Embryonic facial prominence (tissue), 1 donor: ENCODE measurements at regions not wholly inside any gene's neighbourhood (a gene's known extent, or its start where the extent isn't known, plus 50 kb on each side); places are given as distances from the start of the nearest gene placed in this dataset.
"Not testable (repeated sequence)": the region's sequence is repeated elsewhere in the genome, so short reads cannot be mapped to it uniquely, and the experiment has no call there.

ENCODE experiments used
- DNase-seq: peaks from one replicate; pipeline ENCODE4 v3.0.0-alpha.2; 2016; ENCODE audit errors: extremely low spot score

DNA sequence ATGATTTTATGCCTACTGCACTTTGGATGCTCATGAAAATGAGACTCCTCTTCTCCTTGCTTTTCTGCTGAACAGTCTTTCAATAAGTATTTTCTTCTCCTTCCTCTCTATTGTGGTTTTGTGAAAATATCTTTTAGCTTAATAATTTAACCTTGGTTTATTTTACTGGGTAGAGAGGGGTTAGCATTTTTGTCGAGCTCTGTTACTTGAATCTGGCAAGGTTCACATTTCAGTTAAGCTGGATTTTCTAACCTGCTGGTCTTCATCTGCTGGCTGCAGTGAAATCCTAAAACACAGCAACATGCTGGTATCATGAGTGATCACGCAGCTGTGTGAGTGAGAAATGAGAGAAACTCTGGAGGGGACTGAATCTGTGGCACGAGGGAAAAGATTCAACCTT is 222.7 kb upstream of the NOX3 start:
- DNase-seq, result no peak

DNA sequence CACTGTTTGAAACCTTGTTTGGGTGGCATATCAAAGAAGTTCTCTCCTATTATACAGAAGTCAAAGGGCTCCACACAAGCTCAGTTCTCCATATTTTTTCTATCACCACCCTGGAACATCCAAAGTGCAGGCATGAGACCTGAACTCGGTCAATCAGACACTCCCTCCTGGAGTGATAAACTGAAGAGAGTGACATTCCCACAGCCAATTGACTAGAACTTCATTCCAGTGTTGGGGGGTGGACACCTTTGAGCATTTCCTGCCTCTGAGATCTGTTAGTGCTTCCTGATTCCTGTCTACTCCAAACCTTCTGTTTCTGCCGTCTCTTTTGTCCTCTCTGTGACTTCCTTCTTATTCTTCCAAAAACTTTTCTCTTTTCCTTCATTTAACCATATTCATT is 220.7 kb upstream of the NOX3 start:
- no peak for DNase-seq

DNA sequence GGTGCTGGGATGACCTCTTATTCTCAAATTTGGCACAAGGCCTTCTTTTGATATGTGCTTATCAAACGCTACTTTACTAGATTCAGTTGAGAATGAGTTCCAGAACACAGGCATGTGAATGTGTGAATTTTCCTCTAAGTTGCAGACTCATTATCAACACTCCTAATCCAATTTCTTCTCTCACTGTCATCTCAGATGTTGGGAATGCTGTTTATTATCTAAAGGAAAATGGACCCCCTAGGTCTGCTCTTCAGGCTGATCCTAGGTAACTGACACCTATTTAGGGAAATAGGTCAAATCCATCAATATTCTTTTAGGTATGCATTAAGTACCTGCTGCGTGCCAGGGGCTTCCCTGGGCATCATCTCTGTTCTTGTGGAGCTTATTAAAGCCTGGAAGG is 215.0 kb upstream of the NOX3 start:
- no peak for DNase-seq

DNA sequence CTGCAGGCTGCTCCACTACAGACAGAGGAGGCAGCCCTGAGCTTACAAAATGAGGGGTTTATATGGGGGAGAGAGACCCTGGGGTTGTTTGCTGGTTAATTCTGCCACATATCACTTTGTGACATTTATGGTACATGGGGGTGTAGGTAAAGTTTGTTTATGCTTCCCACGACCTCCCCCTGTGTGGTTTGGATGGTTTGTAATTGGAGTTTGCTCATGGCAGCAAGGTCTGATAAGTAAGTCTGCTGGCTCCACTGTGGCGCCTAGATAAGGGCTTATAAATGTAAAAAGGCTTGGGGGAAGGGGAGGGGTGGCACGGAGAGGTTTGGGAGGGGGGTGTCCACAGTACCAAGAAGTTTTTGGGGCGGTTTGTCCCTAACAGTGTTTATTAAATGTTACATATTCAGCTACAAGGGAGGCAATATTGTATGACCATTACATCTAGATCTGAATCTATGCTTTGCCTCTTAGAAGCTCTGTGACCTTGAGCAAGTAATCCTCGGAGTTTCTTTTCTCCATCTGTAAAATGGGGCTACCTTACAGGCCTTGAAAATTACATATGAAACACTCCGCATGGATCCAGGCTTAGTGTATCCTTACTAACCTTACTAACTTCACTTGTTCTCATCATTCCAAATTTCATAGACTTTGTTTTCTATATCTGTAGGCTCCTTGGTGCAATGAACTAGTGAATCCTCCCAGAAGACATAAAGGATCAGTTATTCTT is 204.8 kb upstream of the NOX3 start:
- no peak for DNase-seq

DNA sequence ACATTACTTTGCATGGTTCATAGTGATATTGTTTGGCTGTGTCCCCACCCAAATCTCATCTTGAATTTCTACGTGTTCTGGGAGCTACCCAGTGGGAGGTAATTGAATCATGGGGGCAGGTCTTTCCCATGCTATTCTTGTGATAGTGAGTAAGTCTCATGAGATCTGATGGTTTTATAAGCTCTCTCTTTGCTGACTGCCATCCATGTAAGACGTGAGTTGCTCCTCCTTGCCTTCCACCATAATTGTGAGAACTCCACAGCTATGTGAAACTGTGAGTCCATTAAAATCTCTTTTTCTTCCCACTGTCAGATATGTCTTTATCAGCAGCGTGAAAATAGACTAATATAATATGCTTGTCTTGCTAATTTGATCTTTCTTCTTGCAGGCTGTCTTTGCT is 200.4 kb upstream of the NOX3 start:
- DNase-seq, result no peak

DNA sequence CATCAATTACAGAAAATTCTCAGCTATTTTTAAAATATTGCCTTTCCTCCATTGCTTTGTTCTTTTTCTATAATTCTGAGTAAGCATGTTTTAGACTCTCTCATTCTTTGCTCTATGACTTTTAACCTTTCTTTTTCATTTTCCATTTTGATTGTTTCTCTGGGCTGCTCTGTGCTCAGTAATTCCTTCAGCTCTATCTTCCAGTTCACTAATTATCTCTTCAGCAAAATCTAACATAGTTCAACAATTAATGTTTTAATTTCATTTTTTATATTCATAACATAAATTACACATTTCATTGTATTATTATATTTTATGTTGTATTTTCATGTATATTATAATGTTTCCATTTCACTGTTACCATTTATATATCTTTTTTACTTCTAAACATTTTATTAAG is 198.8 kb upstream of the NOX3 start:
- no peak for DNase-seq

DNA sequence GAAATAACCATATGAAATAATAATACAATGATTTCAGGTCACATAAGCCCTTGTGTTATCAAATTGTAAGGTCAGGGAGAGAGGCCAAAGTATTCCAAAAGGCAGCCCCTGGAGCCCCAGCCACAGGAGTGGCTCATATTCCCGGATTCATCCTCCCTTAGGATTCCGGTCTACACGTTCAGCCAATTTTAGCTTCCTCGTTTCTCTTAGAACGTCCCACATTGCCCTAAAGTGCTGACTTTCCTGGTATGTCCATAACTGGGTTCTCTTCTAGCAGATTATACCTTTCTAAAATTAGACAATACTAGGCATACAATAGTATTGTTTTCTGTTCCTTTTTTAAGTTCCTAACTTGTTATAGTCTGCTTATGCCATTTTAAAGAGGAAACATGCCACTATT is 192.7 kb upstream of the NOX3 start:
- DNase-seq, result no peak

DNA sequence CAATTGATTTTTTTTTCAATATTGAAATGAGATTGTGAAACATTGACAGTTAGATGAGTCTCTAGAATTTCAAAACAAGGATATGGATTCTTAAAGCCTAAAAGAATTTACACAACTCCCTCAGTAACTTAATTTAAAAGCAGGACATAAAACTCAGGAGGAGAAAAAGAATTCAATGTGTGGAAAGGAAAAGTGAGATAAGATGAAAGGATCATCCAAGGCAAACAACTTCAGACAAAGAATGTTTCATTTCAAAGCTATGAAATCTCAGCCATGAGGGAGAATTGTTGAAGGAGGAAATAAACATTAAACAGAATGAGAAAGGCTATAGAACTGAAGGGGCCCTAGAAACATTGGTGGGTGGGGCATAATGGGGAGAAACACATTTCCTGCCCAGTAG is 191.7 kb upstream of the NOX3 start:
- DNase-seq, result no peak

DNA sequence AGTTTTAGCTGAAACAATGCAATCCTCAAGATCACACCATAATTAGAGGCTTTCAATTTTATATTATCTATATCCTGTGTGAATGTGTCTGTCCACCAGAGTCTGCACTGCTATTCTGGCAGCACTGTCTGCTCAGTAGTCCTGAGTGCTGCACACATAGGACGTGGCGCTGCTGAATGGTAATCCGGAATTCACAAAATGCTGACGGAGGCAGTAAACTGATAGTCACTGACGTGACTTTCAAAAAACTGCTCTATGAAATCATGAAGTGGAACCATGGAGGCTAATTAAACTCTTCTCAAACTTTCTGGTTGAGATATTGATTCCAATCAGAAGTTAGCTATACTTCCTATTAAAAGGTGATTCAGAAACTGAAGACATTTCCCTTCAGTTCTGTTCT is 190.8 kb upstream of the NOX3 start:
- no peak for DNase-seq

DNA sequence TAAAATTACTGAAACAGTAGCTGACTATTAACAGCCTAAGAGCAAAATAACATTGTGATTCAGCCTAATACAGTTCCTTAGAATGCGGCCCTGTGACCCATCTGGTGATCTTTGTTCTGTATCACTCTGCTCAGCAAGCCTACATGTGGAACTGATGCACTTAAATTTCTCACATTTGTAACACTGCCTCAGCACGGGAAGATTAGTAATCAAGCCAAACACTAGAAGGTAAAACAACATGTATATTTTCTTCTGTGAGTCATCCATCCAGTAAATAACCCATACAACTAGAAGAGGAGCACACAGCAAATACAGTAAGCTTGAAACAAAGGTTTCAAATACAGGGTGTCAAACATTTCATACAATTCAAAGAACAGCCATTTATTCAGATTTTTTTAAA is 189.7 kb upstream of the NOX3 start:
- DNase-seq, result no peak

DNA sequence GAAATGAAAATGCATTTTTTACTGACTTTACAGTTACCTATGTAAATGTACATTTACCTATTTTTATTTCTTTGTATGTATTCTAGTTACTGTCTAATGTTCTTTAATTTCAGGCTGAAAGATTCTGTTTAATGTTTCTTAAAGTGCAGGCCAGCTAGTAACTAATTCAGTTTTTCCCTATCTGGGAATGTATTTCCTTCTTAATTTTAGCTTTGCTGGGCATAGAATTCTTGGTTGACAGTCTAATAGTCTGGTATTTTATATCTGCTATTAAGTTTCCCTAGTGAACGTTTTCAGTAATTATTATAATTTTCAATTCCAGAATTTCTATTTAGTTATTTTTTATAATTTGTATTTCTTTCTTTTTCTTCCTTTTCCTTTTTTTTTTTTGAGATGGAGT is 186.0 kb upstream of the NOX3 start:
- DNase-seq, result no peak

DNA sequence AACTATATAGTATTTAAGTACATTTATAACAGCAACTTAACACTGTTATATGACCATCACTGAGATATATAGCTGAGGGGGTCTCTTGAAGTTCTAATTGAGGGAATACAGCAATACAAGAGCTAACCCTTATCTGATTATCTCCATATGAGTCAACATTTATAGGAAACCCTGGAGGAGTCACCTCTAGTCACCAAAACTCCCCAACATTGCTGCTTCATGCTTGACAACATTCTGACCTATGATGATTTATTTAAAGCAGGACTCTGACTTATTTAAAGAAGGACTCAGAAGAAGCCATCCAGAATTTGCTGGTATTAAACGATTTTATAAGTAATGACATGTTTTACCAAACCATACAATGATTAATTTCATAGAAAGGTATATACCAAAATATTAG is 182.6 kb upstream of the NOX3 start:
- no peak for DNase-seq

DNA sequence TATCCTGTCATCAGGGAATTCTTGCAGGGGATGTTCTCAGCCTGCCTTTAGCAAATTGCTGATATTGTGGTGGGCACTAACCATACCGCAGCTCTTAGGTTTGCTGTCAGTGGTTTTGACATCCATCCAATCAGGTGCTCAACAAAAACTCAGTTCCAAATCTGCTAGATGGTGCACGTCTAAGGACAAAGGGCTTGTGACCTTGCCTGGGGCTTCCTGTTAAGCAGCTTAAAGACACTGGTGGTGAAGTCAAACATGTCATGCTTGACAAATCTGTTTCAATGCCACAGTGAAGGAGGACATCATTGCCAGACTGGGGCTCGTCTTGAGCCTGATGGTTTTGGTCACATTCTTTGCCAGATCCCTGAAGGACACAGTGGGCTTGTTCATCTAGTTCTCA is 179.8 kb upstream of the NOX3 start:
- DNase-seq, result no peak

DNA sequence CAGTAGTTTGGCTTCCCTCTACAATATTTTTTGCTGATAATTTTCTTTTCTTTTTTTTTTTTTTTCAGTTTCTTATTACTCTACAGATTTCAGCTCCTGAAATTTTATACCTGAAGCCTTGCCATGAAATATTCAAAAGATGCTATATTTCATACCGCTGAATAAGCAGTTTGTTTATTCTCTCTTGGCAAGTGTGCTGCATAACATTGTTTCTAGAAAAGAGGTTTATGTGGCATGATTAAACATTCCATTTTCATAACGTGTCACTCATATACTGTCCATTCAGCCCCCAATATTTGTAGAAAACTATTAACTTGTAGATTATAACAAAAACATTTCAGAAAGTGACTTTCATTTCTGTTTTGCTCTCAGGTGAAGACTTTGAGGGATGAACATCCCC is 174.4 kb upstream of the NOX3 start:
- DNase-seq, result no peak

DNA sequence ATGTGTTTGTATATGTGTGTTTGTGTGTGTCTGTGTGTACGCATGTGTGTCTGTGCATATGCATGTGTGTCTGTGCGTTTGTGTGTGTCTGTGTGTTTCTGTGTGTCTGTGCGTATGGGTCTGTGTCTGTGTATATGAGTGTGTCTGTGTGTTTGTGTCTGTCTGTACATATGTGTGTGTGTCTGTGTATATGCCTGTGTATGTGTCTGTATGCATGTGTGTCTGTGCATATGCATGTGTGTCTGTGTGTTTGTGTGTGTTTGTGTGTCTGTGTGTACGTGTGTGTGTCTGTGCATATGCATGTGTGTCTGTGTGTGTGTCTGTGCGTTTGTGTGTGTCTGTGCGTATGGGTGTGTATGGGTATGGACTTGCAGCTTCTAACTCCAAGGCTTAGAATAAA is 174.0 kb upstream of the NOX3 start:
- DNase-seq, result no peak

DNA sequence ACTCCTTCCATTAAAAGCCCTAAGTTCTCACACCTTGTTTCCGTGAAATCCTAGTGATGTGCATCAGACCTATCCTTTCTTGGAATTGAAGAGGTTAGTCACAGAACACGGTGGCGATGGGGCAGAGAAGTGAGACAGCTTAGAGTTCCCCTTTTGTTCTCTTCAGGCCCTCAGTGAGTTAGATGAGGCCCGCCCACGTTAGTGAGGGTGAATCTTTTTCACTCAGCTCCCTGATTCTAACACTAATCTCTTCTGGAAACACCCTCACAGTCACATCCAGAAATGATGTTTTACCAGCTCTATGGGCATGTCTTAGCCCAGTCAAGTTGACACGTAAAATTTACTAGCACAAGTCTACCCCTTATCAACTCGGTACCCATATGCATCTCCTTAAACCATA is 172.7 kb upstream of the NOX3 start:
- DNase-seq, result no peak

DNA sequence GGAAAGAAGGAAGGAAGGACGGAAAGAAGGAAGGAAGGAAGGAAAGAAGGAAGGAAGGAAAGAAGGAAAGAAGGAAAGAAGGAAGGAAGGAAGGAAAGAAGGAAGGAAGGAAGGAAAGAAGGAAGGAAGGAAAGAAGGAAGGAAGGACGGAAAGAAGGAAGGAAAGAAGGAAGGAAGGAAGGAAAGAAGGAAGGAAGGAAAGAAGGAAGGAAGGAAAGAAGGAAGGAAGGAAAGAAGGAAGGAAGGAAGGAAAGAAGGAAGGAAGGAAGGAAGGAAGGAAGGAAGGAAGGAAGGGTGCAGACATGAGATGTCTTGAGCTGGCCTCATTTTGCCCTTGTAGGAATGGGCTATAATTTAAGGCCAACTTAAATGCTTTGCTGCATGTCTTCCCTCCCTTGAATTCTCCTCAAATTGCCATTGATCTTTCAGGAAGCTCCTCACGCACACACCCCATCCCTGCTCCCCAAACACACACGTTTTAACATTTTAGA is 172.1 kb upstream of the NOX3 start:
- DNase-seq, result not testable (repeated sequence)

DNA sequence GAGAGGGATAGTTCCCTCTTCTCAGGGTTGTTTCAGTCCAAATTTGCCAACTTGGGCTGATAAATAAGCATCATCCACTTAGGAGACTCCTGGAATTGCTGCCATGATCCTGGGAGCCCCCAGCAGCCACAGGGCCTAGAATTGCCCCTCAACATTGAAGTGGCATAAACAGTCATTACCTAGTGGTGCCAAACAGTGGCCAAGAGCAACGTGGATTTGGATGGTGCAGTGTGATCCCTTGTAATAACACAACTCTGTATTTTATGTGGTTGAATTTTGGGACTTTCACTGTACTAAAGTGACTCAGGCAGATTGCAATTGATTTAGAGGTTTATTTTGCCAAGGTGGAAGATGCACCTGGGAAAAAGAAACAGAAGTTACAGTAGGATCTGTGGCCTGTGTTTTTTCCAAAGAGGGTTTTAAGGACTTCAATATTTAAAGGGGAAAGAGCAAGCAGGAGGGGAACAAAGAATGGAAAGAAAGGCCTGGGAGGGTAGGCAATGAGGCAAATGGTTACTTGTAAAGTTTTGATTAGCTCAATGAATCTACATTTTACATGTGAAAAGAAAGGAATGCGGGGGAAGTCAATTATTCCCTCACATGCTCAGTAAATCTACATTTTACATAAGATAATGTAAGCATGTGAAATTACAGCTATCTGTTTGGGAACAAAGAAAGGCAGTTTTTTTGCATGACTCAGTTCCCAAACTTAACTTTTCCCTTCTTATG is 168.0 kb upstream of the NOX3 start:
- DNase-seq, result no peak

DNA sequence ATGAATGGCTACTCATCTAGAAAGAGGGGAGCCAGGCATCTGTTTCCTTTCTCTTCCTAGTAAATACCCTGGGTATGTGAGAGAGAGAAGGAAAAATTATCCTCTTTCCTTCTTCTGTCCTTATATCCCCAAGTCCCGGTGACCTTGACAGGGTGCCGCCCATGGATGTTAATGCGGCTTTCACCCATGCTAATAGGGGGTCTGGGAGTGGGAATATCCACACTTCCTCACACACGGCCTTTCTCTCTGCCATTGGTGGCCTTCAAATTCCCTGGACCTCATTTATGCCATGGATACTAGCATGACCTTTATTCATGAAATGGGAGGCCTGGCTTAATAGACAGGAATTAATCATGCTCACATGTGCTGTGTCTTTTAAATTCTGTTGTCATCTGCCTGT is 159.0 kb upstream of the NOX3 start:
- no peak for DNase-seq

DNA sequence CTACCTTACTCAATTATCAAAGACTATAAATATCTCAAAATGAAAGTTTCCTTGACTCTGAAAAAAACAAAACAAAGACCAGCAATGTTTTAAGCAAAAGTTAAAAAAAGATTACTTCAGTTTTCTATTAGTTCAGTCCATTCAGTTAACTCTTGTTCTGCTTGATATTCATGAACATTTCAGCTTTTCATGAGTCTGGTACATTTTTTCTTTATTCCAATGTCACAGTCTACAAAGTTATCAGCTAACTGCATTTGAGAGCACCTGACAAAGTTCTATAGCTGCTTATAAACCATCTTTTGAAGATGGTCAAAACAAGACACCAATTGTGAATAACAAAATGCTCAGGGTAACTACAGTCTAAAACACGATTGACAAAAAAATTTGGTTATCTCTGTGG is 156.1 kb upstream of the NOX3 start:
- no peak for DNase-seq

DNA sequence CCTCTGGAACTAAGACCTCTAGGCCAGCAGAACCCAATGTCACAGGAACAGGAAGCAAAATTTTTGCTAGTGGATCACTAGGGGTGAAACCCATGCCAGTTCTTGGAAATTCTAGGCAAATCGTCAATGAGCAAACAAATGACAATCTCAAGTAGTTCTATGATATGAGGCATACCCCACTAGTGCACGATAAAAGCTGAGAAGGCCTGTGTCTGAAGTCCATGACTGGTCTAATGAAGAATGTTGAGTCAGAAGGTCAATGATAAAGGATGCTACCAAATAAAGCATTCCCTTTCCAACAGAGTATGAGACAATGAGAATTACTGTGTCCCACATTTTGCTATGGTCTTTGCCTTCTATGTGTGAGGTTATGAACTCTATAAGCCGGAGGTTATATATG is 149.4 kb upstream of the NOX3 start:
- DNase-seq, result no peak

DNA sequence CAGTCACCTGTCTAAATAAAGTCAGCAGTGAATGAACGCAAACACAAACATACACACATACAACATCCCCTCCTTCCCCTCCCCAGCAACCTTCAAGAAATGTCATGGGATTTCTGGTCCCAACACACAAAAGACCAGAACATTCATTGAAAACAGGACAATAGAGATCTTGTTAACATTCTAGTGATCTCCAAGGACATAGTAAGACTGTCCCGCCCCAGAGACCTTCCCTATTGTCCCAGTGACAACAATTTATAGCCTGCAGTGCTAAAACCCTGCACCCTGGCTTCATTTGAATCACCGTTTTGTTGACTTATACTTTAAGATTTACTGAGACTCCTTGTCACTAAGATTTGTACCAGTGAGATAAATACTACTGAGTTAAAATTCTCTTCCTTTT is 143.9 kb upstream of the NOX3 start:
- DNase-seq, result no peak

DNA sequence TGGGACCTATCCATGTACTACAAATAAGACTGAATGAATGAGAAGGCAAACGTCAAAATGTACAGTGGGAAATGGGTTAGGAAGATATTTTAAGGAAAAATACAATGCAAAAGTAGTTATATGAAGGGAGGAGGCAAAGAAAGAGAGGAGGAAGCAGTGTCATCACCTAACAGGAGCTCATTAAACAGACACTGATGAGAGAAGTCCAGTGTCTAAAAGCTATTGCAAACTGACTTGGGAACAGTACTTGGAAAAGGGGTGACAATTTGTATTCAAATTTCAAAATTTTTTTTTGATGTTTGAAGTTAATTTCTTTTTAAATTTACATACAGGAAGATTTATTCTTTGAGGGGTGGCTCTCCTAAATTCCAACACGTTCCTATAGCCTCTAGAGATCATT is 143.5 kb upstream of the NOX3 start:
- DNase-seq, result no peak

DNA sequence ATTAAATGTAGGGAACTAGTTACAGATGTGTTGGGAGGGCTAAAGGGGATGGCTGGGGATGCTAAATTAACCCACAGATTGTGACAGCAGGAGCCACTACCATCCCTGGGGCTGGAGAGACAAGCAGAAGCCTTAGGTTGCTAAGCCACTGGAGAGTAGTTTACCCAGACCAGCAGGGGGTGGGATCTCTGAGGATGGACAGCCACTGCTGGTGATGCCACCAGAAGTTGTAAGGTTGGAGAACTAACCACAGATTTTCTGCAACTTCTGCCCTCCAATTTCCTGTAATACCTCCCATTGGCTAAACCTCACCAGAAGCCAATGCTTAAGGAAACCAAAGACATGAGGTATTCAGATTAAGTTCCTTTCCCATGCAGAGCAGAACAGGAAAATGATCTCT is 139.6 kb upstream of the NOX3 start:
- no peak for DNase-seq
